HG02870 (cell line): ENCODE measurements at regions not wholly inside any gene's neighbourhood (a gene's known extent, or its start where the extent isn't known, plus 50 kb on each side); places are given as distances from the start of the nearest gene placed in this dataset.
"Not testable (repeated sequence)": the region's sequence is repeated elsewhere in the genome, so short reads cannot be mapped to it uniquely, and the experiment has no call there.

Source experiments
- ATAC-seq: cut with Tn5 transposase; IDR thresholded peaks from one replicate; pipeline ENCODE4 v1.9.1; 2021; ENCODE audit warnings: mild to moderate bottlenecking, moderate library complexity; ENCODE audit not compliant: unreplicated experiment

- no peak for ATAC-seq
Observed at GRCh38 chr9:31272456-31273295, 1111.8 kb upstream of the ACO1 start.

- ATAC-seq, result no peak
Observed at GRCh38 chr9:31275419-31275818, 1109.0 kb upstream of the ACO1 start.

- ATAC-seq, result no peak
Observed at GRCh38 chr9:31290731-31291130, 1093.7 kb upstream of the ACO1 start.

- ATAC-seq, result peak; percentile 65
Observed at GRCh38 chr9:31302620-31303418, 1081.6 kb upstream of the ACO1 start.

GRCh38 chr9:31304576-31304975 lies 1079.9 kb upstream of the ACO1 start:
- no peak for ATAC-seq

- no peak for ATAC-seq
Observed at GRCh38 chr9:31314241-31314640, 1070.2 kb upstream of the ACO1 start.

GRCh38 chr9:31320494-31320893 lies 1063.9 kb upstream of the ACO1 start:
- no peak for ATAC-seq

- ATAC-seq, result no peak
Observed at GRCh38 chr9:31321256-31321655, 1063.2 kb upstream of the ACO1 start.

GRCh38 chr9:31321686-31322085 lies 1062.8 kb upstream of the ACO1 start:
- no peak for ATAC-seq

- ATAC-seq, result peak; percentile 47
Observed at GRCh38 chr9:31323726-31324444, 1060.6 kb upstream of the ACO1 start.

GRCh38 chr9:31325778-31326177 lies 1058.7 kb upstream of the ACO1 start:
- ATAC-seq, result no peak

- not testable (repeated sequence) for ATAC-seq
Observed at GRCh38 chr9:31326883-31327282, 1057.6 kb upstream of the ACO1 start.

- no peak for ATAC-seq
Observed at GRCh38 chr9:31334837-31335528, 1049.5 kb upstream of the ACO1 start.

- no peak for ATAC-seq
Observed at GRCh38 chr9:31335529-31336234, 1048.8 kb upstream of the ACO1 start.

GRCh38 chr9:31336386-31336785 lies 1048.1 kb upstream of the ACO1 start:
- no peak for ATAC-seq

- ATAC-seq, result no peak
Observed at GRCh38 chr9:31336841-31337240, 1047.6 kb upstream of the ACO1 start.

- peak; percentile 99 for ATAC-seq
Observed at GRCh38 chr9:31347082-31347617, 1037.3 kb upstream of the ACO1 start.

GRCh38 chr9:31355159-31355882 lies 1029.1 kb upstream of the ACO1 start:
- no peak for ATAC-seq

- ATAC-seq, result no peak
Observed at GRCh38 chr9:31355965-31356364, 1028.5 kb upstream of the ACO1 start.
